Heart left ventricle (tissue), 16 donors: ENCODE measurements at regions not wholly inside any gene's neighbourhood (a gene's known extent, or its start where the extent isn't known, plus 50 kb on each side); places are given as distances from the start of the nearest gene placed in this dataset.

ENCODE experiments used
- ATAC-seq, 4 donors: fragments of 200-7000 bp; cut with Tn5 transposase; one replicate each; pipeline ENCODE4 v1.9.1; 2020 to 2022; ENCODE audit warnings: moderate library complexity in 4 of 4, mild to moderate bottlenecking in 3 of 4, moderate number of reproducible peaks in 1 of 4
- DNase-seq, 5 donors: peaks; one replicate each; pipeline ENCODE4 v3.0.0-alpha.2; 2020
- H3K27ac ChIP-seq, 12 donors: fragments of 200-600 bp; sonication (generic) in 4 of 12; one replicate each; pipeline versions ENCODE4 v1.5.0 to v1.8.0; 2016 to 2022; ENCODE audit warnings: mild to moderate bottlenecking in 2 of 12
- H3K27me3 ChIP-seq, 9 donors: fragments of 200-600 bp; sonication (generic) in 2 of 9; one replicate each; pipeline versions ENCODE4 v1.5.1 to v1.8.0; 2016 to 2022; ENCODE audit warnings: mild to moderate bottlenecking in 3 of 9
- H3K36me3 ChIP-seq, 9 donors: fragments of 200-600 bp; sonication (generic) in 2 of 9; one replicate each; pipeline versions ENCODE4 v1.5.0 to v1.8.0; 2018 to 2022; ENCODE audit warnings: mild to moderate bottlenecking in 2 of 9
- H3K4me1 ChIP-seq, 12 donors: fragments of 200-600 bp; sonication (generic) in 4 of 12; one replicate each; pipeline versions ENCODE4 v1.5.0 to v1.8.0; 2016 to 2022; ENCODE audit warnings: mild to moderate bottlenecking in 3 of 12
- H3K4me3 ChIP-seq, 12 donors: fragments of 200-600 bp; sonication (generic) in 4 of 12; one replicate each; pipeline versions ENCODE4 v1.5.0 to v1.8.0; 2017 to 2022; ENCODE audit warnings: mild to moderate bottlenecking in 9 of 12, moderate library complexity in 4 of 12
- H3K9me3 ChIP-seq, 12 donors: fragments of 200-600 bp; sonication (generic) in 4 of 12; one replicate each; pipeline versions ENCODE4 v1.5.0 to v1.8.0; 2016 to 2022; ENCODE audit warnings: mild to moderate bottlenecking in 1 of 12
- POLR2A ChIP-seq, 2 donors: fragments of 450-650 bp; IDR thresholded peaks; one replicate each; pipeline ENCODE4 v1.6.1; 2017; ENCODE audit warnings: antibody characterized with exemption in 2 of 2, mild to moderate bottlenecking in 2 of 2, moderate library complexity in 2 of 2
- WGBS, 4 donors: extraction: QIAGEN DNeasy Blood & Tissue Kit in 2 of 4; methylation state at CpG; one replicate each; pipeline versions ENCODE4 v1.1.5 to v1.1.7; 2013 to 2018; 5-methylcytosine and 5-hydroxymethylcytosine counted together
- intact Hi-C, 10 donors: fragments of 100-400 bp; cut with DNase I; formaldehyde crosslinking; loops; one replicate each; pipeline versions ENCODE4 v1.11.1 to v1.14.2; 2022
- TF ChIP-seq, protein P1 (sequence below), 12 donors: fragments of 200-600 bp; sonication (generic) in 4 of 12; IDR thresholded peaks; one replicate each; pipeline versions ENCODE4 v1.5.0 to v1.8.0; 2018 to 2022; ENCODE audit warnings: antibody characterized with exemption in 12 of 12, mild to moderate bottlenecking in 5 of 12
- donor health status: ischemic (EF 13 %, LVEDD 7.1; RV severe dilation, severe dysfunction).
- donor health status: healthy with polysubstance abuse.
- donor health status: DM: no; HTN: yes; CAD: no.
- donor health status: DM: no; HTN: no; CAD: no.
- donor health status: ischemic (EF 25% LVEDD 6.9; RV normal size, moderate dysfunction).
- donor health status: ischemic (EF 25% LVEDD 5.7; RV mildly dilated, moderate dysfunction).
- donor health status: healthy.
- donor health status: DM: yes; HTN: yes; CAD: no.
- donor health status: ischemic (EF 35%, LVEDD 5.7; RV mildly dilated, moderate dysfunction).
- donor health status: nonischemic (EF 11% LVEDD 7.7; RV severe dilation, severe dysfunction).
- donor health status: DM: yes; HTN: yes; CAD: no.
- donor health status: PGD.
- donor health status: ischemic (EF 29% LVEDD 5.4; RV normal size, mild dysfunction).
- donor health status: nonischemic (EF 23%, LVEDD 6.1; RV moderate dilation, normal function).

- H3K36me3 ChIP-seq = no peaks in the 10 kb centered on the region
- ATAC-seq = no peak
- no peak overlapping the region for H3K27ac ChIP-seq
- DNase-seq = no peak
- peaks cover 0 to 11% (median 0%) of the 10 kb centered on the region in 12 donors for H3K9me3 ChIP-seq
- H3K27me3 ChIP-seq = no peaks in the 10 kb centered on the region
- intact Hi-C loops = loop anchor here in 1 of 10 donors (10.0 kb wide), 1 partner anchor 125 kb away; no protein-coding TSS in a partner anchor
- WGBS, 4 donors = 80 to 92% (median 87%) methylated on average over 2 of the region's 2 CpGs
- no peaks in the 10 kb centered on the region for H3K4me1 ChIP-seq
- H3K4me3 ChIP-seq = no peak overlapping the region
- TF ChIP-seq POLR2A (IDR thresholded peaks at IDR 0.05) = no peak
- TF ChIP-seq, protein P1, sequence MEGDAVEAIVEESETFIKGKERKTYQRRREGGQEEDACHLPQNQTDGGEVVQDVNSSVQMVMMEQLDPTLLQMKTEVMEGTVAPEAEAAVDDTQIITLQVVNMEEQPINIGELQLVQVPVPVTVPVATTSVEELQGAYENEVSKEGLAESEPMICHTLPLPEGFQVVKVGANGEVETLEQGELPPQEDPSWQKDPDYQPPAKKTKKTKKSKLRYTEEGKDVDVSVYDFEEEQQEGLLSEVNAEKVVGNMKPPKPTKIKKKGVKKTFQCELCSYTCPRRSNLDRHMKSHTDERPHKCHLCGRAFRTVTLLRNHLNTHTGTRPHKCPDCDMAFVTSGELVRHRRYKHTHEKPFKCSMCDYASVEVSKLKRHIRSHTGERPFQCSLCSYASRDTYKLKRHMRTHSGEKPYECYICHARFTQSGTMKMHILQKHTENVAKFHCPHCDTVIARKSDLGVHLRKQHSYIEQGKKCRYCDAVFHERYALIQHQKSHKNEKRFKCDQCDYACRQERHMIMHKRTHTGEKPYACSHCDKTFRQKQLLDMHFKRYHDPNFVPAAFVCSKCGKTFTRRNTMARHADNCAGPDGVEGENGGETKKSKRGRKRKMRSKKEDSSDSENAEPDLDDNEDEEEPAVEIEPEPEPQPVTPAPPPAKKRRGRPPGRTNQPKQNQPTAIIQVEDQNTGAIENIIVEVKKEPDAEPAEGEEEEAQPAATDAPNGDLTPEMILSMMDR (IDR thresholded peaks at IDR 0.05) = no peak
These were observed 128.7 kb upstream of the F3 start for GRCh38 chr1:94670273-94670672.

- intact Hi-C loops = loop anchor here in 1 of 10 donors (10.0 kb wide), 1 partner anchor 126 kb away; no protein-coding TSS in a partner anchor
- no peak overlapping the region for H3K4me3 ChIP-seq
- no peaks in the 10 kb centered on the region for H3K4me1 ChIP-seq
- DNase-seq = no peak
- H3K27ac ChIP-seq = no peak overlapping the region
- H3K27me3 ChIP-seq = no peaks in the 10 kb centered on the region
- WGBS, 4 donors = 94 to 100% (median 97%) methylated on average over 1 of the region's 1 CpG
- TF ChIP-seq POLR2A (IDR thresholded peaks at IDR 0.05) = no peak
- TF ChIP-seq, protein P1 (IDR thresholded peaks at IDR 0.05) = no peak
- no peak for ATAC-seq
- H3K9me3 ChIP-seq = peaks cover 0 to 11% (median 0%) of the 10 kb centered on the region in 12 donors
- H3K36me3 ChIP-seq = no peaks in the 10 kb centered on the region
These were observed 127.6 kb upstream of the F3 start for GRCh38 chr1:94669198-94669597.

DNA sequence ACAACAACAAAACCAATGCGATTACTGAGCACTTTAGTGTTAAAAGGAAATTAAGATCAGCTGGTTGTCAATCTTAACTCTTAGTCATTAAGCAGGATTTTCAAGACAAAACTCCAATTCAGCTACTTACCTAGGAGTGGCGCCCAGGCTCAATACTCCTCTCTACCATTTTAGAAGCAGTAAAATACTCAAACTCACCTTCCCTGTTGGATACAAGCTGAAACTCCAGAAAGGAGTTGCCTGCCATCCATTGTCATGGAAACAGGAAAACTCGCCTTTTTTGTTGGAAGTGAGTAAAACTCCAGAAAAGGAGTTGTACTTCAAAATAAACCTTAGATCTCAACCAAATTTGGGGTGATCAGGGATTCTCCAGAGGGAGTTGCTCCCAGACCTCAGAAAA is 127.0 kb upstream of the F3 start:
- intact Hi-C loops = loop anchor here in 1 of 10 donors (10.0 kb wide), 1 partner anchor 126 kb away; no protein-coding TSS in a partner anchor
- no peaks in the 10 kb centered on the region for H3K27me3 ChIP-seq
- DNase-seq = no peak
- H3K4me1 ChIP-seq = no peaks in the 10 kb centered on the region
- no peaks in the 10 kb centered on the region for H3K36me3 ChIP-seq
- TF ChIP-seq, protein P1 (IDR thresholded peaks at IDR 0.05) = no peak
- no peak for TF ChIP-seq POLR2A (IDR thresholded peaks at IDR 0.05)
- 86 to 96% (median 93%) methylated on average over 3 of the region's 3 CpGs for WGBS, 4 donors
- no peak overlapping the region for H3K27ac ChIP-seq
- ATAC-seq = no peak
- no peak overlapping the region for H3K4me3 ChIP-seq
- peaks cover 0 to 11% (median 0%) of the 10 kb centered on the region in 12 donors for H3K9me3 ChIP-seq

DNA sequence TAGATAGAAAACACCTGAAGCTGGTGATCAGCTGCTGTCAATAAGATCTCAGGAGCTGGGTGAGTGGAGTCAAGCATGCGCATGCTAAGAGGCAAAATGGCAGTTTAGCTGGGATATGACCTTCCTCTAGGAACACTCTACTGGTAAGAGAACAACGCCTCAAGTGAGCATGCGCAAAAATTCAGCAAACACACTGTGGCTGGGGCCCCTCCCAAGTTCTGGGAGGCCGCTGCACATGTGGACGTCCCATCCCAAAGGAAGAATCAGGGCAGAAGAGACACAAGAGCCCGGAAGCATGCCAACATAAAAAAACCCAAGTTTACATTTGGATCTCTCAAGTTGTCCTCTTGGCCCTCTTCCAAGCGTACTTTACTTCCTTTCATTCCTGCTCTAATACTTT is 126.3 kb upstream of the F3 start:
- Histone ChIP-seq H3K4me3 (no peak overlapping the region), H3K27me3 (no peaks in the 10 kb centered on the region), H3K4me1 (no peaks in the 10 kb centered on the region), H3K9me3 (peaks cover 0 to 11% (median 0%) of the 10 kb centered on the region in 12 donors), H3K27ac (no peak overlapping the region), H3K36me3 (no peaks in the 10 kb centered on the region)
- ATAC-seq (no peak), DNase-seq (no peak)
- 80 to 87% (median 84%) methylated on average over 7 of the region's 7 CpGs for WGBS, 4 donors
- intact Hi-C loops = loop anchor here in 1 of 10 donors (10.0 kb wide), 1 partner anchor 127 kb away; no protein-coding TSS in a partner anchor
- TF ChIP-seq, protein P1 (IDR thresholded peaks at IDR 0.05) = no peak
- TF ChIP-seq POLR2A (IDR thresholded peaks at IDR 0.05) = no peak
